Epithelial cell of proximal tubule (primary cell): ENCODE measurements at regions not wholly inside any gene's neighbourhood (a gene's known extent, or its start where the extent isn't known, plus 50 kb on each side); places are given as distances from the start of the nearest gene placed in this dataset.

Source experiments
- DNase-seq: peaks from one replicate; pipeline ENCODE4 v3.0.0-alpha.2; 2011; ENCODE audit warnings: low read depth
- H3K4me3 ChIP-seq: 2 replicates; pipeline ENCODE4 v1.5.1; 2011; ENCODE audit warnings: low read depth, mild to moderate bottlenecking, low read length
- CTCF ChIP-seq: conservative IDR thresholded peaks from 2 replicates; pipeline ENCODE4 v1.5.1; 2012; ENCODE audit warnings: low read depth, mild to moderate bottlenecking, low read length

DNA sequence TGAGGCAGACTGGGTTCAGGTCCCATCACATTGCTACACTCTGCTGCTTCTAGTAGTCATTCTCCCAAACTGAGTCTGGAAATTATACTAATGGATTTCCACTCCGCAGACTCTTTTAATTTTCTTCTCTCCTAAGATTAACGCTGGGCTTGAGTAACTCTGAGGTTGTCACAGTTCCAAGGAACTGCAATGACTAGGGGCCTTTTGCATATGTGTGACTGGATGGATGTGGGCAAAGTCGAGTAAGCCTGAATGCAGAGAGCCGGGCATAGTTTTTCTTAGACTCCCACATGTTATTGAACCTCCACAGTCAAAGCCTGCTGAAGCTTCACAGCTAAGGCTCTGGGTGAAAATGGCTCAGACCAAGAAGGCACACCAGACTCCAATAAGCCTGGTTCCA, 160.9 kb upstream of the PROX1 start:
- no peak overlapping the region for H3K4me3 ChIP-seq
- TF ChIP-seq CTCF, result no peak
- no peak for DNase-seq

DNA sequence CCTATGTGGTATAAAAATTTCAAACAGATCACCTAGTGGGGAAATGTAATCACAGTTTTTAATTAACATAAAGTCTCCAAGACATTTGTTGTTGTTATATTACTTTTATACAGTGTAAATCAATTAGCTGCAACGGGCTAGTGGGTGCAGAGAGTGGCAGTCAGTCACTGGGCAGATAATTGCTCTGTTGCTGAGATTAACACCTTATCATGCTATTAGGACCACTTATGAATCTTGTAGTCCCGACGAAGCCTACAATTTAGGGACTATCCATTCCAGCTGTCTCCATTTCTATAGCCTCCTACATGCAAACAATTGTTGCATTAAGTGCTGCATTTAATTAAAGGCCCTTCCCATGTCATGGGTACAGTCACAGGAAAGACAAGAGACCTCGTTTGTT, 158.9 kb upstream of the PROX1 start:
- no peak for DNase-seq
- no peak for TF ChIP-seq CTCF
- H3K4me3 ChIP-seq, result no peak overlapping the region

DNA sequence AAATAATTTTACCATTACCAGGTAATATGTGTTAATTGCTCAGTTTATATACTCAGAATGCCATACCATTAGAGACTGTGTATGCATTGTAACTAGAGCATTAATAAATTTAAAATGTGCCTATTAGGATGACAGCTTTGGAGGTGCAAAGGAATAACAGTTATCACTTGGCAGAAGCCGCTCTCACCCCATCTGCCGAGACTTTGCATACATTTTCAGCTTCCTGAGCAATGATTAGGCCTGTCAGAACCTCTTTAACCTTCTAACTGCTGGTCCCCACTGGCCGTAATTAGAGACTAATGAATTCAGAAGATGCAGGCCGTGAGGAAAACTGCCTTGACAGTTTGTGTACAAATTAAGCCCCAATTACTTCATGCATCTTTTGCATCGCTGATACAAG, 158.0 kb upstream of the PROX1 start:
- TF ChIP-seq CTCF, result no peak
- no peak for DNase-seq
- no peak overlapping the region for H3K4me3 ChIP-seq

DNA sequence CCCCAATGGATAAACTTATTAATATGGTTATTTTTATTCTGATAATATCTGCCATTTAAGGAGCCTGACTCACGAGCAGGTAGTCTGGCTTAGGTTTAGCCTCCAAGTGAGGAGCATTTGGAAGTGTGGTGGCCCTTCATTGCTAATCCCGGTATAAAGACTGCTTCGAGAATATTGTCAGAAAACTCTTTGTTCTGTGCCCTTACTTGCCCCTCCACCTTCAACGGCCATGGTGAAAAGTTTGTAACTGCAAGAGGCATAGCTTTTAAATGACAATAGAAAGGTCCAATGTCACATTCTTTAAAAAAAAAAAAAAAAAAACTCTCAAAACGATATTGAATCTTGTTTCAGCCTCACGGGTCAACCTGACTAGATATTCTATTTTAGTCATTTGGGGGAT, 157.4 kb upstream of the PROX1 start:
- no peak for TF ChIP-seq CTCF

GRCh38 chr1:213840575-213840974, 147.2 kb upstream of the PROX1 start:
- no peak overlapping the region for H3K4me3 ChIP-seq
- DNase-seq, result no peak
- TF ChIP-seq CTCF, result no peak

More for the DNA sequence above, 157.4 kb upstream of the PROX1 start:
- no peak for DNase-seq
- H3K4me3 ChIP-seq, result no peak overlapping the region

DNA sequence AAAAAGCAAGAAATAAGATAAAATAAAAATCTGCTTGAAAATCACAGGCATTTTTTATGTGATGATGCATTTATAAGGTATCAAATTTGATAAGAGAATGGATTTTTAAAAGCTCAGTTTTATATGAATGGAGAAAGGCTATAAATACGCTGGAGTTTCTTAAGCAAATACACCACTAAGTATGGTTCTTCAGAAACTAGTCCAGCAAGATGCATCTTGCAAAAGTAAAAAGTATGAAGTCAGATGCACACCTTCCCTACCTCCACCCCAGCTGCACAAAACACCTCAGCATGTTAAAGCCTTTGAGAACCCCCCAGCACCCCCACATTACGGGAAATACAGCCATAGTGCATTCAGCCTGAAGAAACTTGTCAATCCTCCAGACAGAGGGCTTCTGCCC, 143.1 kb upstream of the PROX1 start:
- TF ChIP-seq CTCF, result no peak
- DNase-seq, result no peak
- no peak overlapping the region for H3K4me3 ChIP-seq

DNA sequence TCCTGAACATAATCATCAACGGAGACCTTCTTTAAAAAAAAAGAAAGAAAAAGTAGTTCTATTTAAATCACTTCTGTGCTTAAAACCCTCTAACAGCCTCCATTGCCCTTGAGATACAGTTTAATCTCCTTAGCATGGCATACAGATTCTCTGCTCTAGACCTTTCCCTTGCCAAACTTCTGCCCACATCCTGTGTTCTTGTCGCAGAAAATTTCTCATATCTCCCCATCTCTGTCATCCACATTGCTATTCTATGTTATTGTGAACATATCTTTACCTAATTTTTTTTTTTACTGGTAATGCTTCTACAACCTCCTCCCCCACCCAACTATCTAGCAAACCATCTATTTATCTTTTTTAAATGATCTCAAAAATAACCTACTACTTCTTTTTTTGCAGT, 135.7 kb upstream of the PROX1 start:
- no peak overlapping the region for H3K4me3 ChIP-seq
- TF ChIP-seq CTCF, result no peak
- DNase-seq, result no peak
